Stomach smooth muscle (tissue), 2 donors: ENCODE measurements at regions not wholly inside any gene's neighbourhood (a gene's known extent, or its start where the extent isn't known, plus 50 kb on each side); places are given as distances from the start of the nearest gene placed in this dataset.

Source experiments
- H3K27ac ChIP-seq: one replicate; pipeline ENCODE4 v1.7.0; 2013; ENCODE audit warnings: mild to moderate bottlenecking, low read length, inconsistent platforms
- H3K27me3 ChIP-seq, 2 donors: one replicate each; pipeline ENCODE4 v1.7.0; 2013; ENCODE audit warnings: low read length in 2 of 2; ENCODE audit not compliant: insufficient read depth in 2 of 2, control insufficient read depth in 1 of 2
- H3K36me3 ChIP-seq, 2 donors: one replicate each; pipeline ENCODE4 v1.7.0; 2013; ENCODE audit warnings: low read length in 2 of 2; ENCODE audit not compliant: control insufficient read depth in 2 of 2, insufficient read depth in 2 of 2
- H3K4me1 ChIP-seq: one replicate; pipeline ENCODE4 v1.7.0; 2013; ENCODE audit warnings: low read length; ENCODE audit not compliant: control insufficient read depth, insufficient read depth
- H3K4me3 ChIP-seq, 2 donors: one replicate each; pipeline ENCODE4 v1.7.0; 2013; ENCODE audit warnings: low read length in 2 of 2
- H3K9ac ChIP-seq, 2 donors: one replicate each; pipeline ENCODE4 v1.7.0; 2013; ENCODE audit warnings: low read length in 2 of 2, mild to moderate bottlenecking in 1 of 2
- H3K9me3 ChIP-seq, 2 donors: one replicate each; pipeline ENCODE4 v1.7.0; 2013; ENCODE audit warnings: low read length in 2 of 2; ENCODE audit not compliant: control insufficient read depth in 2 of 2
- donor health status: healthy.
- donor health status: Pancreatic carcinoma.

DNA sequence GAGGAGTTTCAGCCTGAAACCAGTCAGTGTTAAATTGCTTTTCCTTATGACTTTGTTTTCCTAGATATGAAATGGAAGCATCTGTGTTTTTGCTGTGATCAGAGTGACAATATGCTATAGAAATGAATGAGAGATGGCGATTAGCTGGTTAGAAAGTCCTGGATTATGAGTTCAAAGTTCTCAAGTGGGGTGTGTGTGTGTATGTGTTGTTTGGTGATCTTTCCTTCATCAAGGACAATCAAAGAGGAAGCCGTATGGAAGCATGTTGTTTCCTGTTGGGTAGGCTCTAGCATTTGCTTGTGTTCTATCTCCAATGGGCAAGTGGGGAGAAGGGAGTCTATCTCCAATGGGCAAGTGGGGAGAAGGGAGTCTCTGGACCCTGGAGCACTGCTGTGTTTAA is 64.0 kb upstream of the STX18 start:
- Histone ChIP-seq H3K36me3 (no peaks in the 10 kb centered on the region), H3K4me3 (no peak overlapping the region), H3K9ac (no peak overlapping the region), H3K4me1 (no peaks in the 10 kb centered on the region), H3K9me3 (peaks cover 0 to 4% of the 10 kb centered on the region in 2 donors), H3K27ac (no peak overlapping the region), H3K27me3 (no peaks in the 10 kb centered on the region)

- Histone ChIP-seq H3K27ac (no peak overlapping the region), H3K4me1 (no peaks in the 10 kb centered on the region), H3K36me3 (no peaks in the 10 kb centered on the region), H3K27me3 (no peaks in the 10 kb centered on the region), H3K4me3 (no peak overlapping the region), H3K9me3 (peaks cover 0 to 4% of the 10 kb centered on the region in 2 donors), H3K9ac (no peak overlapping the region)
Measured at GRCh38 chr4:4603592-4603991, 61.7 kb upstream of the STX18 start.

DNA sequence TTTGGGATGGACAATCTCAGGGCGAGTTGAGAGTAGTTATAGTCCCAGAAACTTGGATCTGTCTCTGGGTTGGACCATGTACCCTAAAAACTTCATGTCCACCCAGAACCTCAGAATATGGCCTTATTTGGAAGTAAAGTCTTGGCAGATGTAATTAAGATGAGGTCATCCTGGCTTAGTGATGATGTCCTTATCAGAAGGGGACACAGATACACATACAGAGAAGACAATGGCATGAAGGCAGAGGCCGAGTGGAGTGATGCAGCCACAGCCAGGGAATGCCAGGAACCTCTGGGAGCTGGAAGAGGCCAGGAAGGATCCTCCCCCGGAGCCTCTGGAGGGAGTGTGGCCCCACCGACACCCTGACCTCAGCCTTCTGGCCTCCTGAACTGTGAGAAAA is 61.2 kb upstream of the STX18 start:
- Histone ChIP-seq H3K9me3 (peaks cover 0 to 4% of the 10 kb centered on the region in 2 donors), H3K27me3 (no peaks in the 10 kb centered on the region)

GRCh38 chr4:4602468-4602867 is 60.6 kb upstream of the STX18 start:
- H3K27me3 ChIP-seq = no peaks in the 10 kb centered on the region

More for the DNA sequence above, 61.2 kb upstream of the STX18 start:
- H3K9ac ChIP-seq = no peak overlapping the region
- H3K4me3 ChIP-seq = no peak overlapping the region
- H3K36me3 ChIP-seq = no peaks in the 10 kb centered on the region
- no peak overlapping the region for H3K27ac ChIP-seq
- H3K4me1 ChIP-seq = no peaks in the 10 kb centered on the region

DNA sequence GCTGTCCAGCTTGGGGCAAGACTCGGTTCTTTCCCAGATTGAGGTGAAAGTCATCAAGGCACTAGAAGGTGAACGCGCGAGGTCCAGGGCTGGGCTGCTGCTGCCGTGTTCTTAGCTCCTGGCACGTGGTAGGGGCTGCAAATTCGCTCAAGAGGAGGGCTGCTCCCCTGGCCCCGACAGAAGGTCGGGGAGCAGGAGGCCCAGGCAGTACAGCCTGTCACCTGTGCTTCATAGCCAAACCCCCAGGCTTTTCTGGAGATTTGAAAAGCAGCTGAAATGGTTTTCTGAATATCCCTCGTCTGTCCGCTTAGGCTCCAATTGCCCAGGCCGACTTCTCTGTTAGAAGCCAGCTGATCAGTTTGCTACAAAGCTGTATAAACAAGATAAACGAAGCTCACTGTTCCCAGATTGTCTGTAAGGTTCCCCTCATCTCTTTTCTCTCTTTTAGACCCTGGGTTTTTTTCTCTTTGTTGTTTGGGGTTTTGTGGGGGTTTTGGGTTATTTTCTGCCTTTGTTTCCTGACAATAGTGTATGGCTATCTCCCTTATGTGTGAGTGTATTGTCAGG is 60.0 kb upstream of the STX18 start:
- Histone ChIP-seq H3K36me3 (no peaks in the 10 kb centered on the region), H3K27ac (no peak overlapping the region), H3K9me3 (peaks cover 0 to 4% of the 10 kb centered on the region in 2 donors), H3K27me3 (no peaks in the 10 kb centered on the region), H3K4me1 (no peaks in the 10 kb centered on the region), H3K9ac (no peak overlapping the region), H3K4me3 (no peak overlapping the region)

More at GRCh38 chr4:4602468-4602867, 60.6 kb upstream of the STX18 start:
- H3K27ac ChIP-seq = no peak overlapping the region
- H3K36me3 ChIP-seq = no peaks in the 10 kb centered on the region
- no peak overlapping the region for H3K4me3 ChIP-seq
- H3K9me3 ChIP-seq = peaks cover 0 to 4% of the 10 kb centered on the region in 2 donors
- no peaks in the 10 kb centered on the region for H3K4me1 ChIP-seq
- no peak overlapping the region for H3K9ac ChIP-seq

- Histone ChIP-seq H3K4me1 (no peaks in the 10 kb centered on the region), H3K9ac (no peak overlapping the region), H3K4me3 (no peak overlapping the region), H3K27ac (no peak overlapping the region), H3K9me3 (peaks cover 7 to 9% of the 10 kb centered on the region in 2 donors), H3K36me3 (peaks cover 0 to 2% of the 10 kb centered on the region in 2 donors), H3K27me3 (no peaks in the 10 kb centered on the region)
Measured at GRCh38 chr4:4599481-4600275, 57.8 kb upstream of the STX18 start.

- Histone ChIP-seq H3K27me3 (no peaks in the 10 kb centered on the region), H3K27ac (no peak overlapping the region), H3K4me3 (no peak overlapping the region), H3K9ac (no peak overlapping the region), H3K4me1 (no peaks in the 10 kb centered on the region), H3K9me3 (peaks cover 11 to 12% of the 10 kb centered on the region in 2 donors), H3K36me3 (peaks cover 0 to 2% of the 10 kb centered on the region in 2 donors)
Measured at GRCh38 chr4:4598851-4599411, 57.1 kb upstream of the STX18 start.

GRCh38 chr4:4596720-4597119 is 54.9 kb upstream of the STX18 start:
- Histone ChIP-seq H3K27ac (no peak overlapping the region), H3K4me1 (no peaks in the 10 kb centered on the region), H3K9ac (no peak overlapping the region), H3K27me3 (no peaks in the 10 kb centered on the region), H3K36me3 (peaks cover 0 to 2% of the 10 kb centered on the region in 2 donors), H3K4me3 (no peak overlapping the region), H3K9me3 (peaks cover 7 to 18% of the 10 kb centered on the region in 2 donors)

DNA sequence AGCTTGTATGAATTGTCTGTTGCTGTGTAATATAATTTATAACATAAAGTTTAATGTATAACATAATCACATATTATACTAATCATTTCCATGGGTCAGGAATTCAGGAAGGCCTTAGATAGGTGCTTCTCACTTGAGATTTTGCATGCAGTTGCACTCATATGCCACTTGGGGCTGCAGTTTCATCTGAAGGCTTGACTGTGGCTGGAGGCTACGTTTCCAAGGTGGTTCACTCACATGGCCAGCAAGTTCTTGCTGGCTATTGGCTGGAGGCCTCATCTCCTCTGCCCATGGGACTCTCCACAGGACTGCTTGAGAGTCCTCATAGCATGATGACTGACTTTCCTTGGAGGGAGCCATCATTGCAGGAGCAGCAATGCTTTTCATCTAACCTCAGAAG is 53.4 kb upstream of the STX18 start:
- H3K36me3 ChIP-seq = peaks cover 0 to 2% of the 10 kb centered on the region in 2 donors
- H3K9me3 ChIP-seq = peaks cover 7 to 18% of the 10 kb centered on the region in 2 donors
- no peak overlapping the region for H3K4me3 ChIP-seq

DNA sequence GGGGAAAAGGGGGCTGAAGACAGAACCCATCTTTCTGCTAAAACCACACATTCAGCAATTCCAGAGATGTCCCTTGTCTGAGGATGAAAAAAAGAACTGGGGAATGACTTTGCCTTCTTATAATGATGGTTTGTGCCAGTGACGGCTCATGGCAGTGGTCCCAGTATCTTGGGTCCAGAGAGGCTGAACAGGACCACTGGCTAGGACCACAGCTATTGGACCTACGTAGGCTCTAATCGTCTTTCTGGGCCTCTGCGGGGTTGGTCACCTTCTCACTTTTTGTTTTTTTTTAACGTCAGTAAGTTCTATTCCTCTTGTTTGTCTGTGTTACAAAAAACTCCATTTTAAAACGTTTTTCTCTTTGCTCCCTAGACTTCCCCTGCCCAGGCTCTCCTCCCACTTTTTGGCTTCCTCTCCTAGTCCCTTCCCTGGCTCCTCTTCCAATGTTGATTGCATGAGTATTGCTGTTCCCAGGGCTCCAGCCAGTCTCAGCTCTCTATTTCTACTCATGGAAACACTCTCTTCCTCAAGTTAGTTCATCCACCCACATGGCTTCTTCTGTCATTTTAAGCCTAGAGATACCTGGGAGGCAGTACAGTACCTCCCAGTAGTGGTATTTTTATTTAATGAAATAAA is 52.6 kb upstream of the STX18 start:
- Histone ChIP-seq H3K9ac (no peak overlapping the region), H3K36me3 (peaks cover 0 to 2% of the 10 kb centered on the region in 2 donors), H3K4me3 (no peak overlapping the region), H3K27me3 (no peaks in the 10 kb centered on the region), H3K4me1 (no peaks in the 10 kb centered on the region), H3K27ac (no peak overlapping the region), H3K9me3 (peaks cover 7 to 18% of the 10 kb centered on the region in 2 donors)

More for the DNA sequence above, 53.4 kb upstream of the STX18 start:
- Histone ChIP-seq H3K27ac (no peak overlapping the region), H3K27me3 (no peaks in the 10 kb centered on the region), H3K9ac (no peak overlapping the region), H3K4me1 (no peaks in the 10 kb centered on the region)
